NOMO-1 treated with dmso at 0.1 percent for 144 hours (cell line): ENCODE measurements at regions not wholly inside any gene's neighbourhood (a gene's known extent, or its start where the extent isn't known, plus 50 kb on each side); places are given as distances from the start of the nearest gene placed in this dataset.
"Not testable (repeated sequence)": the region's sequence is repeated elsewhere in the genome, so short reads cannot be mapped to it uniquely, and the experiment has no call there.

ENCODE experiments used
- DNase-seq: peaks from one replicate; lab custom pipeline; 2025; ENCODE audit not compliant: unreplicated experiment; lab: John Stamatoyannopoulos, UW

GRCh38 chr1:196091397-196092135 lies 516.7 kb downstream of the KCNT2 start:
- no peak for DNase-seq

- DNase-seq = no peak
Measured at GRCh38 chr1:196090226-196090625, 518.0 kb downstream of the KCNT2 start.

DNA sequence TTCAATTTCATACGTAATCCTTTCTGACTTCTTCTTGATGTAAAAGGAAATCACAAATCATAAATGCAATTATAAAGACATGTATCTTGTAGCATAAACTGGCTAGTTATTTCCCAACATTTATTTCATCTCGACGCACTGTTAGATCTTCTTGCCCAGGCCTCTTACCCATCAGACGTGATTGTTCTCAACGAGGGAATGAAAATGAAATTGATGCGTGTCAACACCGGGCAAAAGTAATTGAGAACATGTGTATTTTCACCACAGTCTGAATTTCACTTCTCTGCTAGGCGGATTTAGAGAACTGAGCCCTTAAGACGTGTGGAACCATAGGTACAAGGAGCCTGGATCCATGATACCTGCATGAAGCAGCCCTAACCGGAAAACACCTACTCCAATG lies 519.7 kb downstream of the KCNT2 start:
- DNase-seq = peak; percentile 5

DNA sequence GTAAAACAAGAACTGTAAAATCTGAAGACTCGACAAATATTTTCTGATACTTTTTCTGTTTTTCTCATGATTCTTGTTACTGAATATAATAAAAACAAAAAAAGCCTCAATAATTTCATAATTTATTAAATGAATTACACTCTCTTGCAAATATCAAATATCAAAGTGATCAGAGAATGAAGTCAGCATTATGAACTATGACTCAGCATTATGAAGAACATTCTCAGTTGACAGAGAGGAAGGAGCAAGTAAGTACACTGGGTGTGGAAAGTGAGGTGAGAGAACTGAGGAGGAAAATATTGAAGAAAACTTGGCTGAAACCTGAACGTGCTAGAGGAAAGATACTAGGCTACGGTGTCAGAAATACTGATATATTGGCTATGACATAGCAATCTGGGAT lies 529.5 kb downstream of the KCNT2 start:
- DNase-seq = no peak

DNA sequence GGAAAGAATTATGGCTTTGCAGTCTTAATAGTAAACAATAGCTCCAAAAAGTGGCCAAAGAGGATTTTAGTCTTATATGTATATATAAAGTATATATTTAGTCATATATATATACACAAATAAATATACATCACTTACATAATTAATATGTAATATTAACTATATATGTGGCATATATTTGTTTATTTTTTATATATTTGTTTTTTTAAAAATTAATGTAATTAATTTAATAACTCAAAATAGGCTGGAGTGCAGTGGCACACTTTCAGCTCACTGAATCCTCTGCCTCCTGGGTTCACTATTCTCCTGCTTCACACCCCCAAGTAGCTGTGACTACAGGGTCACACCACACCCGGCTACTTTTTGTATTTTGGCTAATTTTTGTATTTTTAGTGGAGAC lies 532.6 kb downstream of the KCNT2 start:
- no peak for DNase-seq

DNA sequence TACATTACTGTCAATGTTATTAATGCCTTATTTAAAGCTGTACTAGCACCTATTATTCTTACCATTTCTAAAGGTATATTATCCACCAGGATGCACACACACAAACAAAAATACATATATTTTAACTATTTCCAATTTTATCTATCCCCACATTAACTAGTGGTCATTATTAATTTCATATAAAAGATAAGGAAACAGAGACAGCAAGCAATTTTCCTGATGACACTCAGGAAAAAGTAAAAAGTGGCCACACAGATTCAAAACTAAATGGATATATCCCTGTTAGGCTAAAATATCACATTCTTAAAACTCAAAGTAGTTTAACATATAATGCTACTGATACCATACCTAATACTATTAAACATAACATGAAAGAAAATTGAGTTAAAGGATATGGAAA lies 534.1 kb downstream of the KCNT2 start:
- DNase-seq = no peak

DNA sequence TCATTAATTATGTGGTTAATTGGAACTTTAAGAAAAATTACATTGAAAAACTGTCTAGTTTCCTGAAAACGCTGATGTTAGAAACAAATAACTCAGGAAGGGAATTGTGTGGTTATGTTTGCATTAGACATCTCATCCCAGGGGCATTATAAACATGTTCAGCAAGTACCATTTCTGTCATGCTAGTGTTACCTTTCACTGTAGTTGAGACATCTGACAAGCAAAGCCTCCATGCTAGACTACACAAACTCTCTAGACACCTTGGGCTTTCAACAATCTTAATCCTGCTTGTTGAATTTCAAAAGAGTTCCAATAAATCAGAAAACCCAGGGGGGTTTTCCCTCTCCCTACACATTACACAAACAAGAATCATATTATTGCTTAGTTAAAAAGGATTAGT lies 536.8 kb downstream of the KCNT2 start:
- DNase-seq = no peak

GRCh38 chr1:196070940-196071339 lies 537.3 kb downstream of the KCNT2 start:
- no peak for DNase-seq

DNA sequence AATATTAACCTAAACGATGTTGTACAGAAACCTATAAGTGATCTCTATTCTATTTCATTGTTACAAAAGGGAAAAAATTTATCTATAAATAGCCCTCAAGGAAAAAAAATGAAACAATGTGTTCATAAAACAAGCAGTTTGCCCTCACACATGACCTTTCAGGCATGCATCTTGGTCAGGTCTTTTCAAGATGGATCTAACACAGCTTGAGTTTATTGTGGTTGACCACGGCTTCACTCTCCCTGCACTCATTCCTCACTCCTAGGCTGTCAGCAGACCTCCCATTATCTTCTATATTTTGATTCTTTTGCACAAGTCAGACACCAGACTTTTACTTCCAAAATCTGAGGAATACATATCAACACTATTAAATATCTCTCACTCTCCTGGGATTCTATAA lies 544.3 kb downstream of the KCNT2 start:
- DNase-seq = no peak

DNA sequence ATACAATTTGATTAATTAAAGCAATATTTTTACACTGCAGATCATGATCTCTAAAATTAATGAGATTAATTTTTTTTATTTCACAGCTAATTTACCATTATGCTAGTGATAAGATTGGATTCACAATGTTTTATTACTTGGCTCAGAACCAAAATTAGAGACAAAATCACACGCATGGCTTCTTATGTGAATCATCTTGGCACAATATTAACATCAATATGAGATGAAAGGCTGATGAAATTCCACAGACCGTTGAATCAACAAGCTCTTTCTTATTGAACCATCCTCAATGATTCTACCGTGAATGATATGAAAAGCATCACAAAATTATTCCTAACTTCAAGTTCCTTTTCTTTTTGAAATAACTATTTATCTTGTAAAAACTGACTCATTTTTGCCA lies 544.9 kb downstream of the KCNT2 start:
- no peak for DNase-seq

GRCh38 chr1:196060539-196060938 lies 547.7 kb downstream of the KCNT2 start:
- DNase-seq = no peak

- no peak for DNase-seq
Measured at GRCh38 chr1:196059210-196059609, 549.0 kb downstream of the KCNT2 start.

DNA sequence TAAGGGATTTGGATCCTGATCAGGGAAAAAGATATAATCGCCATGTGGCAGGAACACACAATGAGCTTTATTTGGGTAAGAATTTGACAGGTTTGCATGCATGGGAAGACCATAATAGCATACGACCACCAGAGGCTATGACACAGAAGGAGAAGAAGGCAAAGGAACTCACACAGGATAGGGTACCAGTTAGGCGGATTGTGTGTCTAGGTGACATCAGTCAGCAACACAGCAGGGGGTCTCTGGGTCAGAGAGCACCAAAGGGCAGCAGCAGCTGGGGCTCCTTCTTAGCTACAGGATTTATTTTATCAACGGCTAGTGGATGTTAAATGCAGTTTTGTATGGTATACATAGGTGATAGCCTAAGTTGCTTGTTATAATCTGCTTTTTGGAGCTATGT lies 551.3 kb downstream of the KCNT2 start:
- DNase-seq = no peak

- no peak for DNase-seq
Measured at GRCh38 chr1:196049407-196049806, 558.8 kb downstream of the KCNT2 start.

DNA sequence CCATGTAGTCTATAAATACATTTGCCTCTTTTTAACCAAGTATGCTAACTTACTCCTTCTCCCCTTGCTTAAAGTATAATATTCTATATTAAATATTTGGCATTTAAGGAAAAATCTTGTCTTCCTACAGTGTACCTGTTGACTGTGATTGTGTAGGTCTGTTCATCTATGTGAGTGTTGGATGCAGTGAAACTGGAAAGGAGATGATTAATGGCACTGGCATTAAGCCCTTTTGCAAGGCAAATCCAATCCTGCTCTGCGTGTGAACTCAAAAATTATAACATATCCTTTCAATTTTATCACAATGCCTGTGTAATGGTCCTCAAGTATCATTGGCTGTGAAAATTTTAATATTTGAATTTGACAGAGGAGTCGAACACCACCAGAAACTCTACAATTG lies 565.0 kb downstream of the KCNT2 start:
- DNase-seq = no peak

DNA sequence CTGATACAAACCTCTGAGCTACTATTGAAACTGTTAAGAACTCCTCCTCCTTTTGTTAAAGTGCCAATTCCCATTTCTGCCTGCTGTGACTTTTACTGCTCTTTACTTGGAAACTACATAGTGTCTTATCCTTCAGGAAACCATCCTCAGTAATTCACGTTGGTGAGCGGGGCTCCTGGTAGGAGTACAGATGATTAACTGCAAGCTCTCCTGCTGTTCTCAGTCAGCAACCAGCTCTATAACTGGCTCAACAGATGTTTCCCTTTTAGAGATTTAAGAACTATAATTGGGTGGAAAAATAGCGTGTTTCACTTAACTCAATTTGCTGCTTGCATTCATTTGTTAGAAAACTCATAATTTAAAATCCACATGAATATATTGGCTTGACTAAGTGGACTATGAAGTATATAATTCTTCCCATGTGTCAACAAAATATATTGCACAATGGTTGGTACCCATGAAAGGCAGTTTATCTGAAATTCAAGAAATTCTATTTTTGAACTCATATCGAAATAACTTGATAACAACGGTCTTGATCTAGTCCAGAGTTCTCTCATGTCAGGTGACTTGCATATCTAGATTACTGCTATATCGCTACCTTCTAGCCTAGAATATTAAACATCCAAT lies 574.0 kb downstream of the KCNT2 start:
- DNase-seq = no peak

GRCh38 chr1:196031387-196031786 lies 576.9 kb downstream of the KCNT2 start:
- not testable (repeated sequence) for DNase-seq

- DNase-seq = no peak
Measured at GRCh38 chr1:196030455-196030854, 577.8 kb downstream of the KCNT2 start.

DNA sequence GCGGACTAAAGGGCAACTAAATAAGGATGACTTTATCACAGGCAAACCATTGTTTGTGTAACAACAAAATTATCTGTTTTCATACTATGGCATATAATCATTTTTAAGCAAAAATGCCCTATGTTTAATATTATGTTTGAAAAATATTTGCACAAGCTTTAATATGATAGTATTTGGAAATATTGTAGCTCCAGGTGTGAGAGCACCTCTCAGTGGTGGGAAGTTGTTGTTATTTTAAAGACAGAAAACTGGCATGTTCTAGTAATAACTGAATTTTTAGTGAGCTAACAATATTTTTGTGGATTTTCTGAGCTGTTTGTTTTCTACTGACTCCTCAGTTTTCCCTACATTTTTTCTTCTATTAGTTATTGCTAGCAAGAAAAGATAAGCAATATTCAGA lies 578.8 kb downstream of the KCNT2 start:
- no peak for DNase-seq

GRCh38 chr1:196027127-196027526 lies 581.1 kb downstream of the KCNT2 start:
- no peak for DNase-seq

DNA sequence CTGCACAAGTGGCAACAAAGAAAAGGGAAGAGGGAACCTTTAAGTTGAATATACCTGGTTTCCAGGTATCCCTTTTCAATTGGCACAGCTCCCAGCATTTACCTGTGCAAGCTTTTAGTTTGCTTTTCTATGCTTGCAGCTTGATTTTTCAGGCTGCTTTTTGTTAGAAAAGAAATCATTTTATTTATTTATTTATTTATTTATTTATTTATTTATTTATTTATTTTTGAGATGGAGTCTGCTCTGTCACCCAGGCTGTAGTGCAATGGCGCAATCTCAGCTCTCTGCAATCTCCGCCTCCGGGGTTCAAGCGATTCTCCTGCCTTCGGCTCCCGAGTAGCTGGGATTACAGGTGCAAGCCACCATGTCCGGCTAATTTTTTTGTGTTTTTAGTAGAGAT lies 587.1 kb downstream of the KCNT2 start:
- not testable (repeated sequence) for DNase-seq

DNA sequence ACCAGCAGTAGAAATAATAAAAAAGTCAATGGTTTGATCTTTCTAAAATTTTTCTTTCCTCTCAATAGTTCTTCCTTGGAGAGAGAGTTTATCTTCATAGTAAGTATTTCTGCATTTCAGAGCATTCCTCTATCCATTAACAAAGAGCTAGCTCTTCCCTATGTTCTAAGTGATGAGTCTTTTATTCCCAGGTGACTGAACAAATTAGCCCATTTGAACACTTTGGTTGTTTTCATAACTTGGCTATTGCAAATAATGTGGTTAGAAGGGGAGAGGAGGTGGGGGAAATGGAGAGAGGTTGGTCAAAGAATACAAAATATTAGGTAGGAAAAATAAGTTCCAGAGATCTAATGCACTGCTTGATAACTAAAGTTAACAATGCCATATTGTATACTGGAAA lies 598.9 kb downstream of the KCNT2 start:
- no peak for DNase-seq

DNA sequence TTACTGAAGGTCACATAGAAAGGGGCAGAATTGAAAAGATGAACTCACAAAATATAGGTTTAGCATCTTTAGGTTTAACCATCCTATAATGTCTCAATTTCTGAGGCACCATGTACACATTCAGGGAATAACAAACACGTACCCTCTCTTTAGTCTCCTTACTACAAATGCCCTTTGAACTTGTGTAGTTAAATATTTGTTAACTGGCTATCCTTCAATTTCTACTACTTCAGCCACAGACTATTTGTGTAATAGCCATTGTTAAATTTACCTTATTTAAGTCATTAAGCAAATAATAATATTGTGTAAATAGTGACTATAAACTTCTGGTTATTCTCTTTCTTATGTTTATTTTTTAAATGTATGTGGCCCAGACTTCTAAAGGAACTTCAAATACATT lies 600.5 kb downstream of the KCNT2 start:
- no peak for DNase-seq
